OCI-M2 (cell line): ENCODE measurements at regions not wholly inside any gene's neighbourhood (a gene's known extent, or its start where the extent isn't known, plus 50 kb on each side); places are given as distances from the start of the nearest gene placed in this dataset.
"Not testable (repeated sequence)": the region's sequence is repeated elsewhere in the genome, so short reads cannot be mapped to it uniquely, and the experiment has no call there.

Source experiments
- DNase-seq: peaks from one replicate; lab custom pipeline; 2025; ENCODE audit not compliant: unreplicated experiment; lab: John Stamatoyannopoulos, UW

GRCh38 chr3:188972310-188972709, 199.5 kb upstream of the TPRG1 start:
- DNase-seq: no peak

- no peak for DNase-seq
These were observed 196.7 kb upstream of the TPRG1 start for GRCh38 chr3:188974856-188975599.

DNA sequence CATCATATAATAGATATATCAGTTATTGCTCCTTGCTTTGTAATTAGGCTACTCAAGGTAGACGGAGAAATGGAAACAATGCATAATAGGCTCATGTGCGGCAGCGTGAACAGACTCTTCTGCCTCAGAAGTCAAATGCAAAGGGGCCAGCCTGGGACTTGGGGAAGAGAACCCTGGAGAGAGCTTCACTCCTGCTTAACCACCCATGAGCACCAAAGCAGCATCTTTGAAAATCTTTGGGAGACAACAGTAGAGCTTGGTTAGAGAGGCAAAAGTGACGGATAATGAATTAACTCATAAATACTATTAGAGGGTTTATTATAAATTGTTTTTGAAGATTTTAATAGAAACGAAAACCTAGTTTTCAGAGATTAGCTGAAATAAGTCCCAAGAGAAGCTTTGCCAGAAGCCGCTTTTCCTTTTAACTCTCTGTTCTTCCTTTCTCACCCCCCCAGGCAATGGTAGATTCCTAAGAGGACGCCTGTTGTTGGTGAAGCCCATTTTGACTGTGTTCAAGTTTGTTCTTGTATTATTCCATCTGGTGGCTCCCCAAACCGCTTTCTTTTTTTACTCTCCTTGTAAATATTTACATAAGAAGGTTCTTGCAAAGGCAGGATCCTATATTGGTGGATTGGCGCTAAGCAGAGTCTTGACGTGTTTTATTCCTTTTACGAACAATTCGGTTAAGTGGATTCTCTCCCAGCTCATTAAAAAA, 196.0 kb upstream of the TPRG1 start:
- DNase-seq: no peak

DNA sequence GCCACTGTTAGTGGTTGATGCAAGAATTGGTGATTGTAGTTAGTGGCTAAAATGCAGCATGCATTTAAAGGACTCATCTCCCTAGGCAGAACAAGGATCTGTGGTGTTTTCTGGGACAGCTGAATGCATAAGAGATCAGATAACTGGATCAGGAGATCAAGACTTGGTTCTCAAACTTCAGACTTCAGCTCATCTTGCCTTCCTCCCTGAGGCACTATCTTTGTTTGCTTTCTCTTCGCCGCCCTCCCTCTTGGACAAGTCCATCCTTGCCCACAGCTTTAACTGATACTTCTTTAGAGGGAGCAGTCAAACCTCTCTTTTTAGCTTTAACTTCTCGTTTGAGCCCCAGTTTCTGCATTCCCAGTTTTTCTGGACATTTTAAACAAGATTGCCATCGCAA, 195.4 kb upstream of the TPRG1 start:
- no peak for DNase-seq

DNA sequence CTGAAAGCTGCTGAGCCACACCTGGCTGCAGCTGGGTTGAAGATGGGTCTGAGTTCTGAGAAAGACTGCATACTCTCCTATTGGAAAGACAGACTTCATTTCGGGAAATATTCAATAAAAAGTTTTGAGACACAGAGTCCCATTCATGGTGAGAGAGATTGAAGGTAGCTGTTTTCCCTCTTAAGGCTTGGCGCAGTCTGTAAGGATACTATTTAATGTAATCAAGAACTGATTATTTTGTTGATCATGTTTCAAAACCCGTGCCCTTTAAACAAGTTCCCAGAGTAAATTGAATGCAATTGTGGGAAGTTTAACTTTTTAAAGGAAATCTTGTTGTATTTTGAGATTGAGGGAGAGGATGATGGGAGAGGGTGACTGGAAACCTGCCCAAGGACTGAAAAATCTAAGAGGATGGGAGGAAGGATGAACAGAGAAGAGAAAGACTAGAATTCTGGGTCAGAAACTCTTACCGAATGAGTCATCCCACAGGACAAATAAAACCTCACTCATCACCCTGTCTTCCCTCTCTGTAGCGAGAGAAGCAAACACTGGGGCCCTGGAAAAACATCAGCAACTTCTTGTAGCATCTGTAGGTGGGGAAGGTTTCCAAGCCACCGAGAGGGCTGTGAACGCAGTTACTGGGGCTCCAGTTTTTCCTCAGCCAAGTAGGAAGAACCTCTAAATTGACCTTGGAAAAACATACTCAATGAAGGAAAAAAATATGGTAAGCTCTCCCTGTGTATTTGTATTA, 193.2 kb upstream of the TPRG1 start:
- no peak for DNase-seq

DNA sequence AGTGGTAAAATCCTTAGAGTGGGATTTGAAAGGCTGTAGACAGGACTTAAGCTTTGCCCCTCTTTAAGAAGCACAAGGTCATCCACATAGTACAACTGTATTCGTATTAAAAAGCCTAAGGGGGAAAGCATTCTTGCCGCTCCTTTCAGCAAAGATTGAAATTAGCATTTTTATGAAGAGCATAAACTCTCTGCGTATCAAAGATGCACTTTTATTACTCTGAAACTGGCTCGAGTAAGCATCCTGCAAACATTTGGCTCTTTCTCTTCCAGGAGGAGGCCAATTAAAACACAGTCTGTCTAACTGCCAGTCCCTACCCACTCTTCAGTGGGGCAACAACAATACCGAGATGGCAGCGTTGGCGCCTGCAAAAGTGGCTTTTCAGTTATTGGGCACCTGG, 192.5 kb upstream of the TPRG1 start:
- no peak for DNase-seq

DNA sequence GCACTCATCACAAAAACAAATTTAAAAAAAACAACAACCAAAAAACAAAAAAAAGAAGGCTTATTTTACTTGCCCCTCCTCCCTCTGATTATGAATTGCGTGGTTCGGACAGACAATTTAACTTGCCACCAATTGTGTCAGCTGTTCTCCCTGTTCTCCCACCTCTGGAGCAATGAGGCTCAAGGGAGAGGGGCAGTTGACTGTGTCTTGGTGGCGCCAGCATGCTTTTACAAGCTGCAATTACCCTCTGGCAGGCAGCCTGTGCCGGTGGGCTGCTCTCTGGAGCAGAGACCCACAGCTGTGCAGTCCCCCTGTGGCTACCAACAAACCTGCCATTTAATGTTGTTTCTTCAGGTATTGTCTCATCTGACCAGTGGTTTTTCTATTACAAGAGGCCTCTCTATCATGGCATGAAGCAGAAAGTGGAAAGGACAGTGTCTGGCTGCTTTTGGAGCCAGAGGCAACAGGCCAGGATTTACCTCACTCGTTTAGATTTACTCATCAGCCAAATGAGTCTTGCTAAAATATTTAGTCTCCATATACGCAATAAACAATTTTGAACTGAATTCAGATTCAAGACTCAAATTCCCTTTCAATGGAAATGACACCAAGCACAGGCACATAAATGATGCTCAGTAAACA, 192.0 kb upstream of the TPRG1 start:
- DNase-seq: no peak

DNA sequence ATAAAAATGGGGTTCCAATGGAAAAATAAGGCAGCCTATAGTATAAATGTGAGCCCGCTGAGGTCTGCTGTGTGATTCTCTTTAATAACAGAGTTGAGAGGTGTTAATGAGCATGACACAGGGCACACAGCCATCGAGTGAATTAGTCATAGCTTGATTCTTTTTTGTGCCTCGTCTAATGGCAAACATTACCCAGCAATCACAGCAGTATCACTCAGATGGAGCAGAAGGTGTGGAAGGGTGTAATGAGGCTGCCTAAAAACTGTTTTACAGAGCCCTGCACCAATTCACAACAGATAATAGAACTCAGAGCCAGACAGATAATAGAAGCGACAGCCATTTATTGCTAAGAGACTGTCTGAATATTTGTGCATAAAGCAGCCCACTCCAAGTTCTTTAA, 178.6 kb upstream of the TPRG1 start:
- no peak for DNase-seq

DNA sequence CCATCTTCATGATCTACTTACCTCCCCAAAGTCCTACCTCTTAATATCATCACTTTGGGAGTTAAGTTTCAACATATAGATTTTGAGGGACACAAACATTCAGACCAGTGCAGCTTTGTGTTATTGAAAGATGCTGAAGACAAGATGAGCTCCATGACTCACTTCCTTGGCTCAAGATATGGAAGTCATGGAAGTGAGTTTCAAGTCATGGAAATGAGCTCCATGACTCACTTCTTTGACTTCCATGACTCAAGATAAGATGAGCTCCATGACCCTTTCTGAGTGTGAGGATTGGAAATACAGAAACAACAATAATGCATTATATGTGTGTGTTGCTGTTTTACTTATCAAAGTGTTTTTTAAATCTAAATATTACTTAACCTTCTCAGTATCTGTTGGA, 170.2 kb upstream of the TPRG1 start:
- no peak for DNase-seq

DNA sequence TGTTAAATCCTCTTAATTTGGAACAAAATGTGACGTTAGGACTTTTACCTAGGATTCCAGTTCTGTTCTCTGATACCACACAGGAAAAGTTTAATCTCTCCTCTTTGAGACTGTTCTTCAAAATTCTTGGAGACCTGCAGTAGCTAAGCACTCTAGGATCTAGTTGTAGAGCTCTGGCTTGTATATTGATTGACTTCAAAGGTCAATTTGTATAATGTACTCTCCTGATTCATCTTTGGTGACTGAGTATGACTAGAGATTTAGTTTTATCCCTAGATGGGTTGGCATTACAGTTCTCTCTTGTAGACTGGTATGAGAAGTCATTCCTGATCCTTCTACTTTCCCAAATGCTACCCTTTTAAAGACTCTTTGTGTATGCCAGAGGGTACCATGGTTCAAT, 168.4 kb upstream of the TPRG1 start:
- DNase-seq: no peak

DNA sequence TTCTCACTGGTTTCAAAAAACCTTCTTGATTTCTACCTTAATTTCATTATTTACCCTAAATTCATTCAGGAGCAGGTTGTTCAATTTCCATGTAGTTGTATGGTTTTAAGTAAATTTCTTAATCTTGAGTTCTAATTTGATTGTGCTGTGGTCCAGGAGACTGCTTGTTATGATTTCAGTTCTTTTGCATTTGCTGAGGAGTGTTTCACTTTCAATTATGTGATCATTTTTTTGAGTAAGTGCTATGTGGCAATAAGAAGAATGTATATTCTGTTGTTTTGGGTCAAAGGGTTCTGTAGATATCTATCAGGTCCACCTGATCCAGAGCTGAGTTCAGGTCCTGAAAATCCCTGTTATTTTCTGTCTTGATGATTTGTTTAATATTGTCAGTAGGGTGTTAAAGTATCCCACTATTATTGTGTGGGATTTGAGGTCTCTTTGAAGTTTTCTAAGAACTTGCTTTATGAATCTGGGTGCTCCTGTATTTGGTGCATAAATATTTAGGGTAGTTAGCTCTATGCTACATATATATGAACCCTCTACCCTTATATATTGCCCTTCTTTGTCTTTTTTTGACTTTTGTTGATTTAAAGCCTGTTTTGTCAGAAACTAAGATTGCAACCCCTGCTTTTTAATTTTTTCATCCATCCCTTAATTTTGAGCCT, 158.4 kb upstream of the TPRG1 start:
- DNase-seq: no peak

GRCh38 chr3:189014526-189014925, 157.2 kb upstream of the TPRG1 start:
- no peak for DNase-seq

- not testable (repeated sequence) for DNase-seq
These were observed 148.9 kb upstream of the TPRG1 start for GRCh38 chr3:189022576-189023466.

DNA sequence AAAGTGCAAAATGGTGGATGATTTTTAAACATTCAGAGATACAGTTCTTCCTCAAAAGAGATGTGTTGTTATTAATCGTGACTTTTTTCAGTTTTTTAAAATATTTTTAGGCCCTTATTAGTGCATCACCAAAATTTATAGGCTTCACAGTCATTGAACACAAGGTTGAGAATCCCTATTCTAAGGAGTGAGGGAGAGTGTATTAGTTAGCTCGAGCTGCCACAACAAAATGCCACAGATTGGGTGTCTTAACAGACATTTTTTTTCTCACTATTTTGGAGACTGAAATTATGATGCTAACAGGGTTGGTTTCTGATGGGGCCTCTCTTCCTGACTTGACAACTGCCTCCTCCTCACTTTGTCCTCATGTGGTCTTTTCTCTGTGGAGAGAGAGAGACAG, 145.9 kb upstream of the TPRG1 start:
- no peak for DNase-seq

DNA sequence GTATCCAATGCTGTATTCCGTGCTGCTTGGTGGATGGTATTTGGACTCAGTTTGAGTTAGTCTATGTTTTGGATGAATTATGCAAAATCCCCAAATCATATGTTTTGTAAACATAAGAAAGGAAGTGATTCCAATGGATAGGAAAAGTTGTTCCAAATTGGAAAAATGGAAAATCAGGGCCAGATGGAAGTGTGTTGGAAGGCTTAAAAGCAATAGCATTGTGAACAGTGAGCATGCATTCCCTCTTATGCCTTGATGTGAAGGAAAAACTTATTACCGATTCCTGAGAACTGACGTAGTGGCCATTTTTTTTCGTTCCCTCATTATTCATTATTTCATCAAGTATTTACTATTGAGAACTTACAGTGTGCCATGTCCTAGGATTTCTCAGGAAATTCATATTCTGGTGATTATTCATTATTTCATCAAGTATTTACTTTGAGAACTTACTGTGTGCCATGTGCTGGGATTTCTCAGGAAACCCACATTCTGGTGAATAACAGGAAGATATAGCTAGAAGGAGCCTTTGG, 144.1 kb upstream of the TPRG1 start:
- DNase-seq: no peak

- no peak for DNase-seq
These were observed 132.7 kb upstream of the TPRG1 start for GRCh38 chr3:189038773-189039745.

DNA sequence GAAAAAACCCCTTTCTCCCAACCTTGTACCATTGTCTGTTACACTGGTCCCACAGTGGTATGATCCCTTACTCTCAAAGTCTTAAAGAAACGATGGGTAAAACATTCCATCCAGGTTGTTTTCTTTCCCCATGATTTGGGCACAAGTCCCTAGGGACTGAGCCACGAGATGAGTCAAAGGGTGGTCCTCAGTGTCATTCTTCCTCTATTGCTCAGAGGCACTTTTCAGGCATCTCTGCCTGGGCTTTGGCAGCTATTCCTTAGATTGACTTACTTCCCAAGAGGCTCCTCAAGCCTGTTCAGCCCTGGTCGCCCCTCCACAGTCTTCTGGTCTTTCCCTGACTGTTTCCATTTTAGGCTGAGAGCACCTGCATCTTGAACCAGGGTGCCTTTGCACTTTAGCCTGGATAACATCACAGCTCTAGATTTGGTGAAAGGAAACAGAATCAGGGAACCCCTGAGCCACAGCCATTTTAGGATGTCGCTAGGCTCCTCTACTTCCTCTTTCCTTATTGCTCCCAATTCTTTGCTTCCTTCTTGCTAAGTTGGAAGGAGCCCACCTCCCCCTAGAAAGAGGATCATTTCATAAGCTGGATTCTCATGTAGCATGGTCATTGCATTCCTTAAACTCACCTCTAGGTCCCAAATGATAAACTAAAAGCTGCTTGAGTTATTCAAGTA, 131.0 kb upstream of the TPRG1 start:
- no peak for DNase-seq

GRCh38 chr3:189041482-189042090, 130.2 kb upstream of the TPRG1 start:
- DNase-seq: no peak
